HEK293T (cell line): ENCODE measurements at regions not wholly inside any gene's neighbourhood (a gene's known extent, or its start where the extent isn't known, plus 50 kb on each side); places are given as distances from the start of the nearest gene placed in this dataset.

Source experiments
- ARNT ChIP-seq: fragments of 450-650 bp; IDR thresholded peaks from 2 replicates; pipeline ENCODE4 v1.6.1; 2017; ENCODE audit warnings: mild to moderate bottlenecking
- BHLHE40 ChIP-seq: fragments of 450-650 bp; IDR thresholded peaks from 2 replicates; pipeline ENCODE4 v1.6.1; 2016; ENCODE audit warnings: mild to moderate bottlenecking, moderate library complexity, borderline replicate concordance
- ELF4 ChIP-seq: fragments of 450-650 bp; IDR thresholded peaks from 2 replicates; pipeline ENCODE4 v1.6.1; 2017; ENCODE audit warnings: antibody characterized with exemption
- FOXM1 ChIP-seq: fragments of 450-650 bp; IDR thresholded peaks from 2 replicates; pipeline ENCODE4 v1.6.1; 2017; ENCODE audit warnings: mild to moderate bottlenecking, borderline replicate concordance
- L3MBTL2 ChIP-seq: fragments of 450-650 bp; conservative IDR thresholded peaks from 2 replicates; pipeline ENCODE4 v1.6.1; 2016; ENCODE audit warnings: mild to moderate bottlenecking
- SP1 ChIP-seq: fragments of 450-650 bp; IDR thresholded peaks from 2 replicates; pipeline ENCODE4 v1.6.1; 2017
- SUZ12 ChIP-seq: fragments of 450-650 bp; IDR thresholded peaks from 2 replicates; pipeline ENCODE4 v1.6.1; 2016; ENCODE audit warnings: mild to moderate bottlenecking
- TARDBP ChIP-seq: fragments of 450-650 bp; IDR thresholded peaks from 2 replicates; pipeline ENCODE4 v1.6.1; 2016

DNA sequence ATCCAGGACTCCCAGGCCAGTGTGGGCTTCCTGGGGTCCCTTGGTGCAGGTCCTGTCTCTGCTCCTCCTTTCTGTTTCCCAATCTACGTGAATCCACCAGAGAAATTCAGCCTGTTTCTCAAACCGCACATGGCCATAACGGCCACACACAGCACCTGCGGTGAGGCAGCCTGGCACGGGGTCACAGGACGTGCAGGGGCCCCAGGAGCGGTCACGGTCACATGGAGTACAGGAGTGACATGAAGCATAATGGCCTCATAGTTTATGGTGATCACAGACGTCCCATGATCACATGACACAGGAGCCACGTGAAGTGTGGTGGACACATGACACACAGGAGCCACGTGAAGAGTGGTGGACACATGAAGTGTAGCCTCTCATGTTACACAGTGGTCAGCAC, 248.5 kb upstream of the IRX4 start:
- no peak for TF ChIP-seq SP1
- 0 out of 2 replicates have a peak, but pooled peaks have one; percentile 18 for TF ChIP-seq L3MBTL2
- no peak for TF ChIP-seq BHLHE40
- TF ChIP-seq ARNT: no peak
- TF ChIP-seq FOXM1: no peak
- no peak for TF ChIP-seq SUZ12
- TF ChIP-seq ELF4: no peak
- TF ChIP-seq TARDBP: no peak
